H1 (cell line): ENCODE measurements at regions not wholly inside any gene's neighbourhood (a gene's known extent, or its start where the extent isn't known, plus 50 kb on each side); places are given as distances from the start of the nearest gene placed in this dataset.

Experiments
- ASH2L ChIP-seq: fragments of 200-600, 300-600 bp; sonication (generic); IDR thresholded peaks from one replicate; pipeline ENCODE4 v1.7.1; 2017; ENCODE audit warnings: low read length
- CEBPB ChIP-seq: IDR thresholded peaks from 2 replicates; pipeline ENCODE4 v1.6.1; 2012; ENCODE audit warnings: low read depth, low read length
- CHD1 ChIP-seq: IDR thresholded peaks from 2 replicates; pipeline ENCODE4 v1.6.1; 2012; ENCODE audit warnings: low read depth, low read length, improper control_type of control experiment
- CHD7 ChIP-seq: fragments of 300-600 bp; sonication (generic); IDR thresholded peaks from 2 replicates; pipeline ENCODE4 v1.7.1; 2012; ENCODE audit warnings: low read length, moderate library complexity, mild to moderate bottlenecking, inconsistent platforms; ENCODE audit not compliant: insufficient replicate concordance
- CTBP2 ChIP-seq: IDR thresholded peaks from 2 replicates; pipeline ENCODE4 v1.7.0; 2011; ENCODE audit warnings: borderline replicate concordance, mild to moderate bottlenecking, moderate library complexity, mixed read lengths, low read length; ENCODE audit not compliant: insufficient read depth, insufficient read length
- FOSL1 ChIP-seq: IDR thresholded peaks from 2 replicates; pipeline ENCODE4 v1.6.1; 2011; ENCODE audit warnings: mild to moderate bottlenecking, low read depth, low read length, moderate library complexity; ENCODE audit not compliant: insufficient read depth
- GABPA ChIP-seq: IDR thresholded peaks from 2 replicates; pipeline ENCODE4 v1.6.1; 2011; ENCODE audit warnings: mild to moderate bottlenecking, low read length, moderate library complexity, borderline replicate concordance; ENCODE audit not compliant: insufficient read depth
- KDM1A ChIP-seq: fragments of 200-600, 300-600 bp; sonication (generic); IDR thresholded peaks from 2 replicates; pipeline ENCODE4 v1.7.1; 2016; ENCODE audit warnings: mild to moderate bottlenecking, low read length, borderline replicate concordance
- POU5F1 ChIP-seq: IDR thresholded peaks from 2 replicates; pipeline ENCODE4 v1.6.1; 2011; ENCODE audit warnings: low read depth, mild to moderate bottlenecking, low read length, moderate library complexity
- SIN3A ChIP-seq, 2 experiments: IDR thresholded peaks in 1 of 2; conservative IDR thresholded peaks in 1 of 2; 2 replicates each; pipeline ENCODE4 v1.6.1; 2011 to 2012; ENCODE audit warnings: low read length in 2 of 2, improper control_type of control experiment in 1 of 2, low read depth in 1 of 2, mild to moderate bottlenecking in 1 of 2
- SIX5 ChIP-seq: IDR thresholded peaks from 2 replicates; pipeline ENCODE4 v1.6.1; 2011; ENCODE audit warnings: mild to moderate bottlenecking, low read depth, low read length
- SP2 ChIP-seq: IDR thresholded peaks from 2 replicates; pipeline ENCODE4 v1.6.1; 2012; ENCODE audit warnings: mild to moderate bottlenecking, low read length, inconsistent platforms
- YY1 ChIP-seq: IDR thresholded peaks from 2 replicates; pipeline ENCODE4 v1.6.1; 2011; ENCODE audit warnings: low read depth, mild to moderate bottlenecking, low read length

- TF ChIP-seq CHD7, result no peak
- TF ChIP-seq CEBPB, result no peak
- TF ChIP-seq SIX5, result no peak
- no peak for TF ChIP-seq ASH2L
- no peak for TF ChIP-seq KDM1A
- TF ChIP-seq SIN3A (conservative IDR thresholded peaks at IDR 0.05 in 1 of 2, IDR thresholded peaks at IDR 0.05 in 1 of 2; ENCODE audit: low read depth in 1 of 2, low read length in 2 of 2), result no peak
- no peak for TF ChIP-seq FOSL1
- TF ChIP-seq GABPA, result no peak
- TF ChIP-seq YY1, result no peak
- TF ChIP-seq CHD1, result no peak
- TF ChIP-seq CTBP2, result no peak
- no peak for TF ChIP-seq SP2
- no peak for TF ChIP-seq POU5F1
Measured at GRCh38 chr5:159763562-159763961, 152.7 kb upstream of the ADRA1B start (continued).
